HepG2 (cell line): ENCODE measurements at regions not wholly inside any gene's neighbourhood (a gene's known extent, or its start where the extent isn't known, plus 50 kb on each side); places are given as distances from the start of the nearest gene placed in this dataset.

Experiments used
- ATAC-seq: fragments of 200-7000 bp; cut with Tn5 transposase; 3 replicates; pipeline ENCODE4 v1.9.1; 2020; ENCODE audit warnings: mild to moderate bottlenecking, moderate library complexity
- BruUV-seq: library from RNA; stranded (reverse); fragments of 400-500 nt; replicated peaks from 2 replicates; lab custom pipeline; 2021; lab: Mats Ljungman, UMichigan
- CTCF ChIA-PET: fragments of 300-600 bp; formaldehyde crosslinking; extraction: SDS; loops from one replicate; lab custom pipeline; 2021; ENCODE audit warnings: low total read pairs, inconsistent platforms, low intra/inter-chr PET ratio; lab: Yijun Ruan, JAX
- POLR2A ChIA-PET: fragments of 350-600 bp; sonication (Branson Sonifier 250); formaldehyde crosslinking; loops from one replicate; lab custom pipeline; 2020; ENCODE audit warnings: antibody characterized with exemption, inconsistent platforms; lab: Yijun Ruan, JAX
- DNase-seq: peaks from one replicate; pipeline ENCODE4 v3.0.0-alpha.2; 2015; ENCODE audit warnings: low spot score
- FAIRE-seq: peaks from 3 replicates; lab custom pipeline; 2011; peaks lifted over from hg19 to GRCh38; lab: Jason Lieb, UNC
- H2AFZ ChIP-seq: one replicate; pipeline ENCODE4 v1.6.1; 2011; ENCODE audit warnings: low read length, inconsistent platforms
- H3K27ac ChIP-seq: fragments of 300-600 bp; 3 replicates; pipeline ENCODE4 v1.8.0; 2011; ENCODE audit warnings: mixed run types, mild to moderate bottlenecking, mixed read lengths, low read length, inconsistent platforms; ENCODE audit not compliant: insufficient read depth; ENCODE audit errors: extremely low read length
- H3K27me3 ChIP-seq, 2 experiments: fragments of 200-600 bp in 1 of 2; 2 replicates in 1 of 2; 3 replicates in 1 of 2; pipeline versions ENCODE4 v1.6.0 to v1.8.0; 2011; ENCODE audit warnings: low read length in 2 of 2, mild to moderate bottlenecking in 2 of 2, moderate library complexity in 2 of 2, inconsistent platforms in 1 of 2; ENCODE audit not compliant: insufficient read depth in 2 of 2, control insufficient read depth in 1 of 2
- H3K36me3 ChIP-seq, 2 experiments: fragments of 200-600 bp in 1 of 2; replicated peaks in 1 of 2; 2 replicates in 1 of 2; 3 replicates in 1 of 2; pipeline versions ENCODE4 v1.5.1 to v1.8.0; 2011; ENCODE audit warnings: low read length in 2 of 2, inconsistent platforms in 1 of 2; ENCODE audit not compliant: insufficient read depth in 2 of 2, control insufficient read depth in 1 of 2
- H3K4me1 ChIP-seq: 2 replicates; pipeline ENCODE4 v1.5.1; 2012; ENCODE audit warnings: low read length, inconsistent platforms; ENCODE audit not compliant: insufficient read depth
- H3K4me2 ChIP-seq: 2 replicates; pipeline ENCODE4 v1.6.0; 2011; ENCODE audit warnings: low read depth, low read length, inconsistent platforms
- H3K4me3 ChIP-seq, 3 experiments: fragments of 200-600 bp in 1 of 3; sonication (generic), shearing (Covaris generic) in 1 of 3; replicated peaks in 1 of 3; 2 replicates each; pipeline ENCODE4 v1.5.1; 2011 to 2016; ENCODE audit warnings: low read length in 3 of 3, inconsistent platforms in 2 of 3, low read depth in 2 of 3, mild to moderate bottlenecking in 2 of 3, control low read depth in 1 of 3, mixed read lengths in 1 of 3; ENCODE audit not compliant: insufficient read depth in 1 of 3
- H3K79me2 ChIP-seq: one replicate; pipeline ENCODE4 v1.6.1; 2011; ENCODE audit warnings: low read length, inconsistent platforms; ENCODE audit not compliant: insufficient read depth
- H3K9ac ChIP-seq: 2 replicates; pipeline ENCODE4 v1.6.0; 2011; ENCODE audit warnings: mild to moderate bottlenecking, low read depth, low read length, inconsistent platforms; ENCODE audit not compliant: insufficient read depth
- H3K9me3 ChIP-seq: 2 replicates; pipeline ENCODE4 v1.5.1; 2012; ENCODE audit warnings: mild to moderate bottlenecking, low read length
- H4K20me1 ChIP-seq: 2 replicates; pipeline ENCODE4 v1.6.0; 2011; ENCODE audit warnings: inconsistent platforms, mild to moderate bottlenecking, low read length, moderate library complexity; ENCODE audit not compliant: insufficient read depth
- ATF3 ChIP-seq: sonication (generic); formaldehyde crosslinking; IDR thresholded peaks from 2 replicates; pipeline ENCODE4 v1.4.0; 2020; ENCODE audit warnings: missing genetic modification reagents
- CSRNP2 ChIP-seq: sonication (generic); formaldehyde crosslinking; conservative IDR thresholded peaks from 2 replicates; pipeline ENCODE4 v1.8.0; 2022; ENCODE audit warnings: low read depth, missing genetic modification reagents
- HOMEZ ChIP-seq: IDR thresholded peaks from 2 replicates; pipeline ENCODE4 v1.6.1; 2016; ENCODE audit warnings: low read depth
- KAT7 ChIP-seq: IDR thresholded peaks from 2 replicates; pipeline ENCODE4 v1.6.1; 2018; ENCODE audit warnings: borderline replicate concordance, missing compliant biosample characterization
- KMT2A ChIP-seq: sonication (generic); formaldehyde crosslinking; IDR thresholded peaks from 2 replicates; pipeline ENCODE4 v1.4.0; 2020; ENCODE audit warnings: missing genetic modification reagents
- SIX1 ChIP-seq: sonication (generic); formaldehyde crosslinking; IDR thresholded peaks from 2 replicates; pipeline ENCODE4 v1.4.0; 2020; ENCODE audit warnings: missing genetic modification reagents, borderline replicate concordance
- SNRNP70 ChIP-seq: fragments of 200-400 bp; formaldehyde crosslinking; IDR thresholded peaks from 2 replicates; pipeline ENCODE4 v1.6.1; 2017; ENCODE audit warnings: mild to moderate bottlenecking, low read depth, low read length, moderate library complexity
- ZNF350 ChIP-seq: sonication (generic); formaldehyde crosslinking; IDR thresholded peaks from 2 replicates; pipeline ENCODE4 v1.4.0; 2020; ENCODE audit warnings: mild to moderate bottlenecking, low read depth, missing genetic modification reagents, borderline replicate concordance
- ZNF496 ChIP-seq: sonication (generic); formaldehyde crosslinking; IDR thresholded peaks from 2 replicates; pipeline ENCODE4 v1.8.1; 2023; ENCODE audit warnings: mild to moderate bottlenecking, moderate library complexity, missing genetic modification reagents; ENCODE audit not compliant: insufficient replicate concordance
- ZNF841 ChIP-seq: sonication (generic); formaldehyde crosslinking; IDR thresholded peaks from 2 replicates; pipeline ENCODE4 v1.8.1; 2023; ENCODE audit warnings: missing genetic modification reagents, borderline replicate concordance
- WGBS: methylation state at CpG from one replicate; pipeline ENCODE4 v1.1.6; 2017; ENCODE audit warnings: low lambda C conversion rate; 5-methylcytosine and 5-hydroxymethylcytosine counted together
- in situ Hi-C: cut with HindIII; loops from 2 replicates; pipeline ENCODE4 v1.10.0; 2017; ENCODE audit warnings: low pct_unique_long_range_greater_than_20kb; ENCODE audit not compliant: extremely low pct_ligation_motif_present
- intact Hi-C: fragments of 100-400 bp; cut with micrococcal nuclease; formaldehyde crosslinking; loops from one replicate; pipeline ENCODE4 v1.10.0; 2022; ENCODE audit not compliant: unreplicated experiment

GRCh38 chr4:173747537-173748257, 217.7 kb upstream of the HAND2 start (continued):
- TF ChIP-seq KAT7 (CRISPR knock-in tag) = no peak

- no peak overlapping the region for H2AFZ ChIP-seq
- POLR2A ChIA-PET = no interaction called here
- no peaks in the 10 kb centered on the region for H3K4me1 ChIP-seq
- no peak overlapping the region for H3K9ac ChIP-seq
- WGBS = 0% methylated on average over 7 of the region's 7 CpGs
- H3K27me3 ChIP-seq = no peaks in the 10 kb centered on the region
- no peaks in the 10 kb centered on the region for H4K20me1 ChIP-seq
- ATAC-seq (no peak), DNase-seq (no peak), FAIRE-seq (no peak)
- no peak overlapping the region for H3K27ac ChIP-seq
- no peaks in the 10 kb centered on the region for H3K36me3 ChIP-seq
- intact Hi-C loops = no loop called here
- H3K79me2 ChIP-seq = no peaks in the 10 kb centered on the region
- H3K9me3 ChIP-seq = no peaks in the 10 kb centered on the region
- TF ChIP-seq SNRNP70 (no peak), KMT2A (no peak), ATF3 (CRISPR knock-in tag) (no peak), SIX1 (no peak)
- no peak overlapping the region for H3K4me3 ChIP-seq
- in situ Hi-C loops = no loop called here
- H3K4me2 ChIP-seq = no peak overlapping the region
- BruUV-seq = no TSS peak
- CTCF ChIA-PET = no interaction called here
Observed at GRCh38 chr4:173746424-173746823, 216.4 kb upstream of the HAND2 start.

- Histone ChIP-seq H3K79me2 (no peaks in the 10 kb centered on the region), H2AFZ (no peak overlapping the region), H3K9ac (no peak overlapping the region), H3K4me2 (no peak overlapping the region), H3K27me3 (no peaks in the 10 kb centered on the region), H3K36me3 (no peaks in the 10 kb centered on the region), H3K4me3 (no peak overlapping the region), H3K9me3 (no peaks in the 10 kb centered on the region), H3K4me1 (no peaks in the 10 kb centered on the region), H3K27ac (no peak overlapping the region), H4K20me1 (no peaks in the 10 kb centered on the region)
- no peak for DNase-seq
- BruUV-seq = no TSS peak
- in situ Hi-C loops = no loop called here
- FAIRE-seq = no peak
- ChIA-PET POLR2A (no interaction called here), CTCF (no interaction called here)
- WGBS = 0% methylated on average over 3 of the region's 3 CpGs
- intact Hi-C loops = no loop called here
- ATAC-seq = no peak
- no peak for TF ChIP-seq ZNF350
- TF ChIP-seq ZNF841 (CRISPR knock-in tag) = no peak
- TF ChIP-seq CSRNP2 = no peak
- no peak for TF ChIP-seq ZNF496 (CRISPR knock-in tag)
- no peak for TF ChIP-seq HOMEZ (CRISPR knock-in tag)
- no peak for TF ChIP-seq KMT2A
Observed at GRCh38 chr4:173745765-173746164, 215.7 kb upstream of the HAND2 start.
